DOHH2 (cell line): ENCODE measurements at regions not wholly inside any gene's neighbourhood (a gene's known extent, or its start where the extent isn't known, plus 50 kb on each side); places are given as distances from the start of the nearest gene placed in this dataset.
"Not testable (repeated sequence)": the region's sequence is repeated elsewhere in the genome, so short reads cannot be mapped to it uniquely, and the experiment has no call there.

Source experiments
- H3F3A ChIP-seq: fragments of 200-600 bp; sonication (generic), shearing (Covaris generic); 2 replicates; pipeline ENCODE4 v1.6.0; 2016; ENCODE audit warnings: antibody characterized with exemption, mild to moderate bottlenecking; ENCODE audit not compliant: control insufficient read depth, insufficient read depth
- H3K27ac ChIP-seq: fragments of 200-600 bp; sonication (generic); 2 replicates; pipeline ENCODE4 v1.5.1; 2014; ENCODE audit warnings: low read depth, mild to moderate bottlenecking, low read length, moderate library complexity
- H3K27me3 ChIP-seq: fragments of 200-600 bp; sonication (generic); 2 replicates; pipeline ENCODE4 v1.6.1; 2014; ENCODE audit warnings: mild to moderate bottlenecking, low read length, mixed read lengths; ENCODE audit not compliant: control insufficient read depth
- H3K36me3 ChIP-seq: fragments of 200-600 bp; sonication (generic); 2 replicates; pipeline ENCODE4 v1.6.1; 2014; ENCODE audit warnings: mild to moderate bottlenecking, low read length, moderate library complexity, mixed read lengths; ENCODE audit not compliant: control insufficient read depth
- H3K4me1 ChIP-seq: fragments of 200-600 bp; sonication (generic); 2 replicates; pipeline ENCODE4 v1.6.1; 2014; ENCODE audit warnings: mild to moderate bottlenecking, low read length, mixed read lengths; ENCODE audit not compliant: control insufficient read depth
- H3K4me2 ChIP-seq: fragments of 200-600 bp; sonication (generic); 2 replicates; pipeline ENCODE4 v1.6.0; 2014; ENCODE audit warnings: mild to moderate bottlenecking, low read length, moderate library complexity
- H3K4me3 ChIP-seq: fragments of 200-600 bp; sonication (generic); 2 replicates; pipeline ENCODE4 v1.5.1; 2014; ENCODE audit warnings: mild to moderate bottlenecking, low read length, mixed read lengths
- H3K79me2 ChIP-seq: fragments of 200-600 bp; sonication (generic); 2 replicates; pipeline ENCODE4 v1.6.1; 2014; ENCODE audit warnings: mild to moderate bottlenecking, low read length, mixed read lengths; ENCODE audit not compliant: control insufficient read depth
- H3K9me2 ChIP-seq: fragments of 200-600 bp; sonication (generic); replicated peaks from 2 replicates; pipeline ENCODE4 v1.6.1; 2014; ENCODE audit warnings: mild to moderate bottlenecking, low read length, mixed read lengths; ENCODE audit not compliant: control insufficient read depth
- H3K9me3 ChIP-seq: fragments of 200-600 bp; sonication (generic); 2 replicates; pipeline ENCODE4 v1.6.1; 2014; ENCODE audit warnings: antibody characterized with exemption, low read length, mixed read lengths; ENCODE audit not compliant: control insufficient read depth, insufficient read depth
- H4K20me1 ChIP-seq: fragments of 200-600 bp; sonication (generic); 2 replicates; pipeline ENCODE4 v1.6.0; 2014; ENCODE audit warnings: low read depth, mild to moderate bottlenecking, antibody characterized with exemption, low read length, moderate library complexity; ENCODE audit not compliant: control insufficient read depth, insufficient read depth
- CTCF ChIP-seq: fragments of 200-600 bp; sonication (generic); IDR thresholded peaks from one replicate; pipeline ENCODE4 v1.5.1; 2014; ENCODE audit warnings: antibody characterized with exemption, mild to moderate bottlenecking, low read depth, low read length; ENCODE audit not compliant: poor library complexity, severe bottlenecking
- EZH2phosphoT487 ChIP-seq: fragments of 200-600 bp; sonication (generic); IDR thresholded peaks from 2 replicates; pipeline ENCODE4 v1.6.1; 2017; ENCODE audit warnings: borderline replicate concordance, mild to moderate bottlenecking, antibody characterized with exemption, low read length, moderate library complexity, mixed read lengths

DNA sequence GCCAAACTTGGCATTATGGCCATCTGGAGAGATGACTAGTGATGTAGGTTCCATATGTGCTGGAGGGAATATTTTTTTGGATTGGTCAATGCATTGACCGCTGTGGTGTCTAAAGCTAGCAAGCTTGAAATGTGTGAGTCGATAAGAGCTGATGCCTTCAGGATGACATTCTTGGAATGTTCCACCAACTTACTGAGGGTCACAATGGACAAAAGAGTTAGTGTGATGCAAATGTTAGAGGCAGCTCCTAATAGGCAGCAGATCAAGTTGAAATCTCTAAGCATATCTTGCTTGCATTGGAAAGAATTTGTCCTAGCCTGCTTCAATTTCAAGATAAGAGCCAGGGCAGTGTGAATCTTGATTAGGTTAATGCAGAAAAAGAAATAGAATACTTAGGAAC, 210.4 kb upstream of the AFF2 start:
- Histone ChIP-seq H3K9me2 (no peaks in the 10 kb centered on the region), H4K20me1 (no peaks in the 10 kb centered on the region), H3F3A (no peaks in the 10 kb centered on the region), H3K4me2 (no peak overlapping the region), H3K4me3 (no peak overlapping the region), H3K9me3 (no peaks in the 10 kb centered on the region), H3K79me2 (no peaks in the 10 kb centered on the region), H3K36me3 (no peaks in the 10 kb centered on the region), H3K27ac (no peak overlapping the region), H3K27me3 (no peaks in the 10 kb centered on the region), H3K4me1 (no peaks in the 10 kb centered on the region)
- no peak for TF ChIP-seq EZH2phosphoT487
- TF ChIP-seq CTCF, result no peak

DNA sequence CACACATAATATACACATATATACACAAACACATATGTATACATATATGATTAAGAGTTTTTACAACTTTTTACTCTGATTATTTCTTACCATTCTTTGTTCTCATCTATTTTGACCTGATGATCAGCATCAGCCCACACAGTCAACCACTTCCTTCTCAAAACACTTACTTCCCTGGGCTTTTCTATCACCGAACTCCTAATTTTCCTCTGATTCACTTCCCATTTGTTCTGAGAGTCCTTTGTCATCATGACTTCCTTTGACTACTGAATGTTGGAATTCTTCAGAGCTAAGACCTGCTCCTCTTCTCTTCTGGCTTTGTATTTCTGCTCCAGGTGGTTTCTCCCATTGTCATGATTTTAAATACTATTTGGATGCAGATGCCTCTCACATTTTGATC, 209.5 kb upstream of the AFF2 start:
- no peaks in the 10 kb centered on the region for H3K36me3 ChIP-seq
- no peaks in the 10 kb centered on the region for H4K20me1 ChIP-seq
- no peaks in the 10 kb centered on the region for H3K9me3 ChIP-seq
- no peaks in the 10 kb centered on the region for H3K9me2 ChIP-seq
- no peak overlapping the region for H3K27ac ChIP-seq
- TF ChIP-seq EZH2phosphoT487, result no peak
- no peak for TF ChIP-seq CTCF
- no peak overlapping the region for H3K4me3 ChIP-seq
- no peaks in the 10 kb centered on the region for H3F3A ChIP-seq
- H3K4me1 ChIP-seq, result no peaks in the 10 kb centered on the region
- H3K4me2 ChIP-seq, result no peak overlapping the region
- H3K27me3 ChIP-seq, result no peaks in the 10 kb centered on the region
- H3K79me2 ChIP-seq, result no peaks in the 10 kb centered on the region

- Histone ChIP-seq H3K4me3 (no peak overlapping the region), H3K27me3 (no peaks in the 10 kb centered on the region), H3K4me2 (no peak overlapping the region), H4K20me1 (no peaks in the 10 kb centered on the region), H3K9me3 (no peaks in the 10 kb centered on the region), H3K36me3 (no peaks in the 10 kb centered on the region), H3K4me1 (no peaks in the 10 kb centered on the region), H3F3A (no peaks in the 10 kb centered on the region), H3K9me2 (no peaks in the 10 kb centered on the region), H3K79me2 (no peaks in the 10 kb centered on the region), H3K27ac (no peak overlapping the region)
- no peak for TF ChIP-seq EZH2phosphoT487
- TF ChIP-seq CTCF, result no peak
These were observed 201.7 kb upstream of the AFF2 start for GRCh38 chrX:148298737-148299136.

- H3K4me1 ChIP-seq, result peaks cover 29% of the 10 kb centered on the region
- H3F3A ChIP-seq, H3K4me3 ChIP-seq, H3K27ac ChIP-seq, H3K27me3 ChIP-seq, H3K79me2 ChIP-seq, H3K9me3 ChIP-seq, H4K20me1 ChIP-seq, H3K9me2 ChIP-seq, H3K4me2 ChIP-seq, H3K36me3 ChIP-seq: not testable (repeated sequence)
These were observed 195.2 kb upstream of the AFF2 start for GRCh38 chrX:148305214-148305613.
